IMR-90 (cell line): ENCODE measurements at regions not wholly inside any gene's neighbourhood (a gene's known extent, or its start where the extent isn't known, plus 50 kb on each side); places are given as distances from the start of the nearest gene placed in this dataset.
"Not testable (repeated sequence)": the region's sequence is repeated elsewhere in the genome, so short reads cannot be mapped to it uniquely, and the experiment has no call there.

ENCODE experiments used
- ATAC-seq: fragments of 200-7000 bp; cut with Tn5 transposase; 2 replicates; pipeline ENCODE4 v1.9.1; 2020; ENCODE audit warnings: low read depth, mild to moderate bottlenecking, moderate library complexity
- BruUV-seq: library from RNA; stranded (reverse); fragments of 400-500 nt; replicated peaks from 2 replicates; lab custom pipeline; 2021; lab: Mats Ljungman, UMichigan
- CTCF ChIA-PET: fragments of 300-600 bp; formaldehyde crosslinking; extraction: SDS; loops from one replicate; lab custom pipeline; 2021; ENCODE audit warnings: antibody characterized with exemption; lab: Yijun Ruan, JAX
- POLR2A ChIA-PET: fragments of 300-600 bp; sonication (Branson Sonifier 250); formaldehyde crosslinking; loops from one replicate; lab custom pipeline; 2022; ENCODE audit warnings: antibody characterized with exemption; ENCODE audit not compliant: unreplicated experiment; lab: Charles Lee
- DNase-seq: peaks from one replicate; pipeline ENCODE4 v3.0.0; 2013
- H2AFZ ChIP-seq: replicated peaks from 2 replicates; pipeline ENCODE3; 2013; ENCODE audit warnings: low read length, mild to moderate bottlenecking; ENCODE audit not compliant: poor library complexity
- H2AK5ac ChIP-seq: 2 replicates; pipeline ENCODE4 v1.6.1; 2013; ENCODE audit warnings: low read depth, low read length, inconsistent platforms
- H2AK9ac ChIP-seq: replicated peaks from 2 replicates; pipeline ENCODE3; 2013; ENCODE audit warnings: mild to moderate bottlenecking, low read depth, low read length, moderate library complexity; ENCODE audit not compliant: poor library complexity
- H2BK120ac ChIP-seq: 2 replicates; pipeline ENCODE4 v1.6.1; 2013; ENCODE audit warnings: low read depth, low read length, inconsistent platforms
- H2BK15ac ChIP-seq: 3 replicates; pipeline ENCODE4 v1.6.1; 2013; ENCODE audit warnings: low read depth, low read length, inconsistent platforms
- H2BK20ac ChIP-seq: 2 replicates; pipeline ENCODE4 v1.6.1; 2013; ENCODE audit warnings: low read depth, mild to moderate bottlenecking, inconsistent platforms, low read length, moderate library complexity
- H2BK5ac ChIP-seq: 2 replicates; pipeline ENCODE4 v1.6.1; 2013; ENCODE audit warnings: mild to moderate bottlenecking, low read depth, low read length, inconsistent platforms; ENCODE audit not compliant: poor library complexity, severe bottlenecking
- H3K14ac ChIP-seq: replicated peaks from 2 replicates; pipeline ENCODE4 v1.6.1; 2013; ENCODE audit warnings: low read depth, low read length, inconsistent platforms
- H3K18ac ChIP-seq: 2 replicates; pipeline ENCODE4 v1.6.1; 2013; ENCODE audit warnings: low read depth, low read length, control low read depth
- H3K23ac ChIP-seq: 2 replicates; pipeline ENCODE4 v1.6.1; 2013; ENCODE audit warnings: low read depth, low read length, inconsistent platforms
- H3K27ac ChIP-seq: 2 replicates; pipeline ENCODE4 v1.5.1; 2013; ENCODE audit warnings: mild to moderate bottlenecking, control low read depth, low read length; ENCODE audit not compliant: insufficient read depth
- H3K27me3 ChIP-seq: 2 replicates; pipeline ENCODE4 v1.6.1; 2013; ENCODE audit warnings: low read length; ENCODE audit not compliant: control insufficient read depth, insufficient read depth
- H3K36me3 ChIP-seq: 2 replicates; pipeline ENCODE4 v1.6.1; 2013; ENCODE audit warnings: low read length, mixed read lengths; ENCODE audit not compliant: control insufficient read depth, insufficient read depth
- H3K4ac ChIP-seq: 2 replicates; pipeline ENCODE4 v1.6.1; 2013; ENCODE audit warnings: low read depth, low read length, inconsistent platforms
- H3K4me1 ChIP-seq: 2 replicates; pipeline ENCODE4 v1.6.1; 2013; ENCODE audit warnings: low read length, mixed read lengths; ENCODE audit not compliant: control insufficient read depth, insufficient read depth
- H3K4me2 ChIP-seq: 2 replicates; pipeline ENCODE4 v1.6.1; 2013; ENCODE audit warnings: low read depth, mild to moderate bottlenecking, control low read depth, low read length, moderate library complexity
- H3K4me3 ChIP-seq: 2 replicates; pipeline ENCODE4 v1.5.1; 2013; ENCODE audit warnings: low read depth, mild to moderate bottlenecking, control low read depth, low read length, moderate library complexity; ENCODE audit not compliant: insufficient read depth
- H3K56ac ChIP-seq: 2 replicates; pipeline ENCODE4 v1.6.1; 2013; ENCODE audit warnings: low read length, inconsistent platforms; ENCODE audit not compliant: insufficient read depth; ENCODE audit errors: extremely low read depth
- H3K79me1 ChIP-seq, 2 experiments: 2 replicates each; pipeline ENCODE4 v1.6.1; 2013; ENCODE audit warnings: low read length in 2 of 2, inconsistent platforms in 1 of 2, low read depth in 1 of 2
- H3K9ac ChIP-seq: 2 replicates; pipeline ENCODE4 v1.6.1; 2013; ENCODE audit warnings: low read depth, low read length, control low read depth
- H3K9me1 ChIP-seq: 2 replicates; pipeline ENCODE4 v1.6.1; 2013; ENCODE audit warnings: low read length, inconsistent platforms; ENCODE audit not compliant: insufficient read depth
- H3K9me3 ChIP-seq: 2 replicates; pipeline ENCODE4 v1.6.1; 2013; ENCODE audit warnings: low read length; ENCODE audit not compliant: control insufficient read depth, insufficient read depth
- H4K20me1 ChIP-seq: 2 replicates; pipeline ENCODE4 v1.6.1; 2013; ENCODE audit warnings: low read length, inconsistent platforms; ENCODE audit not compliant: insufficient read depth
- H4K5ac ChIP-seq: 2 replicates; pipeline ENCODE4 v1.6.1; 2013; ENCODE audit warnings: mild to moderate bottlenecking, low read depth, low read length, control low read depth
- H4K8ac ChIP-seq, 2 experiments: 2 replicates each; pipeline ENCODE4 v1.6.1; 2013; ENCODE audit warnings: low read depth in 2 of 2, low read length in 2 of 2, control low read depth in 1 of 2, inconsistent platforms in 1 of 2
- H4K91ac ChIP-seq: 2 replicates; pipeline ENCODE4 v1.6.1; 2013; ENCODE audit warnings: low read depth, low read length, inconsistent platforms; ENCODE audit not compliant: insufficient read depth
- CHD1 ChIP-seq: IDR thresholded peaks from 2 replicates; pipeline ENCODE4 v1.6.1; 2012; ENCODE audit warnings: low read depth, low read length, improper control_type of control experiment
- WGBS, 2 experiments: methylation state at CpG; one replicate each; pipeline versions ENCODE4 v1.1.5 to v1.1.7; 2013; ENCODE audit warnings: missing lambda C conversion rate in 2 of 2; ENCODE audit not compliant: insufficient read length in 1 of 2; ENCODE audit errors: extremely low coverage in 2 of 2; 5-methylcytosine and 5-hydroxymethylcytosine counted together
- dilution Hi-C: fragments of 300-500 bp; cut with HindIII; formaldehyde crosslinking; loops from one replicate; pipeline ENCODE4 v1.14.3; 2018; ENCODE audit warnings: low sequenced_read_pairs; ENCODE audit not compliant: unreplicated experiment
- in situ Hi-C: fragments of 300-500 bp; cut with MboI; formaldehyde crosslinking; loops from 3 replicates; pipeline ENCODE4 v1.14.3; 2019; ENCODE audit warnings: low sequenced_read_pairs, inconsistent platforms, mixed read lengths
- intact Hi-C: fragments of 100-400 bp; cut with micrococcal nuclease; formaldehyde crosslinking; loops from 2 replicates; pipeline ENCODE4 v1.10.0; 2022

- H2BK15ac ChIP-seq: no peak overlapping the region
- in situ Hi-C loops (no loop called here), dilution Hi-C loops (no loop called here), intact Hi-C loops (no loop called here)
- H3K18ac ChIP-seq: no peak overlapping the region
- ChIA-PET POLR2A (no interaction called here), CTCF (no interaction called here)
- no peaks in the 10 kb centered on the region for H3K36me3 ChIP-seq
- H3K4ac ChIP-seq: no peak overlapping the region
- no peak overlapping the region for H3K27ac ChIP-seq
- ATAC-seq (0 out of 2 replicates have a peak, but pooled peaks have one; percentile 37), DNase-seq (peak; percentile 3)
- H3K9ac ChIP-seq: no peak overlapping the region
- H3K56ac ChIP-seq: no peak overlapping the region
- no peak overlapping the region for H2BK20ac ChIP-seq
- no peak overlapping the region for H3K14ac ChIP-seq
- H3K4me2 ChIP-seq: no peak overlapping the region
- H2AK9ac ChIP-seq: no peak overlapping the region
- no peaks in the 10 kb centered on the region for H3K4me1 ChIP-seq
- H3K9me1 ChIP-seq: no peaks in the 10 kb centered on the region
- H3K23ac ChIP-seq: no peak overlapping the region
- no peak overlapping the region for H2BK5ac ChIP-seq
- H3K27me3 ChIP-seq: peaks cover 11% of the 10 kb centered on the region; the same call in 1 of the 2 replicates
- H4K91ac ChIP-seq: no peak overlapping the region
- no peaks in the 10 kb centered on the region for H3K9me3 ChIP-seq
- no peak overlapping the region for H2AK5ac ChIP-seq
- no peaks in the 10 kb centered on the region for H4K20me1 ChIP-seq
- H4K8ac ChIP-seq: no peak overlapping the region
- BruUV-seq: no TSS peak
- no peak overlapping the region for H2AFZ ChIP-seq
- no peak overlapping the region for H4K5ac ChIP-seq
- 90% methylated on average over 18 of the region's 36 CpGs; no CpG with 5 or more reads in 1 of the 2 experiments for WGBS, 2 experiments
- no peak for TF ChIP-seq CHD1
- no peak overlapping the region for H3K4me3 ChIP-seq
- no peaks in the 10 kb centered on the region for H3K79me1 ChIP-seq
- H2BK120ac ChIP-seq: no peak overlapping the region
These were observed 74.4 kb upstream of the CTDP1 start for GRCh38 chr18:79604913-79605880.

- H3K18ac ChIP-seq, H3K23ac ChIP-seq, H3K27me3 ChIP-seq, H2BK5ac ChIP-seq, H3K56ac ChIP-seq, H3K4me3 ChIP-seq, DNase-seq, H3K4ac ChIP-seq, BruUV-seq, H3K36me3 ChIP-seq, H2AFZ ChIP-seq, H2AK5ac ChIP-seq, H3K9me1 ChIP-seq, in situ Hi-C loops, H3K9ac ChIP-seq, H3K4me2 ChIP-seq, H4K91ac ChIP-seq, H4K8ac ChIP-seq, H3K4me1 ChIP-seq, POLR2A ChIA-PET, H3K27ac ChIP-seq, H3K79me1 ChIP-seq, H3K9me3 ChIP-seq, H2BK120ac ChIP-seq, H3K14ac ChIP-seq, H2AK9ac ChIP-seq, H4K5ac ChIP-seq, H4K20me1 ChIP-seq, intact Hi-C loops, dilution Hi-C loops, CTCF ChIA-PET, H2BK15ac ChIP-seq, ATAC-seq, H2BK20ac ChIP-seq: not testable (repeated sequence)
- WGBS, 2 experiments: 92% methylated on average over 12 of the region's 13 CpGs; no CpG with 5 or more reads in 1 of the 2 experiments
These were observed 73.5 kb upstream of the CTDP1 start for GRCh38 chr18:79606071-79606470.
